Mesodermal cell (in vitro differentiated cells): ENCODE measurements at regions not wholly inside any gene's neighbourhood (a gene's known extent, or its start where the extent isn't known, plus 50 kb on each side); places are given as distances from the start of the nearest gene placed in this dataset.
"Not testable (repeated sequence)": the region's sequence is repeated elsewhere in the genome, so short reads cannot be mapped to it uniquely, and the experiment has no call there.

Experiments
- H3K27ac ChIP-seq: 2 replicates; pipeline ENCODE4 v1.7.0; 2013; ENCODE audit warnings: mild to moderate bottlenecking, low read depth, low read length, moderate library complexity; ENCODE audit not compliant: severe bottlenecking
- H3K36me3 ChIP-seq: 2 replicates; pipeline ENCODE4 v1.7.1; 2013; ENCODE audit warnings: mild to moderate bottlenecking, low read length, moderate library complexity; ENCODE audit not compliant: control insufficient read depth, insufficient read depth
- H3K4me1 ChIP-seq: one replicate; pipeline ENCODE4 v1.7.1; 2013; ENCODE audit warnings: mild to moderate bottlenecking, low read length; ENCODE audit not compliant: insufficient read depth, control insufficient read depth, poor library complexity, severe bottlenecking
- H3K4me3 ChIP-seq: 2 replicates; pipeline ENCODE4 v1.7.0; 2013; ENCODE audit warnings: low read length, control low read depth, mild to moderate bottlenecking; ENCODE audit not compliant: insufficient read depth, poor library complexity, severe bottlenecking; ENCODE audit errors: extremely low read depth
- H3K9me3 ChIP-seq: 2 replicates; pipeline ENCODE4 v1.7.1; 2013; ENCODE audit warnings: mild to moderate bottlenecking, low read length, moderate library complexity; ENCODE audit not compliant: control insufficient read depth
- WGBS, 2 experiments: methylation state at CpG; one replicate each; pipeline ENCODE4 v1.1.5; 2013; ENCODE audit warnings: missing lambda C conversion rate in 2 of 2; ENCODE audit not compliant: insufficient coverage in 2 of 2; 5-methylcytosine and 5-hydroxymethylcytosine counted together

DNA sequence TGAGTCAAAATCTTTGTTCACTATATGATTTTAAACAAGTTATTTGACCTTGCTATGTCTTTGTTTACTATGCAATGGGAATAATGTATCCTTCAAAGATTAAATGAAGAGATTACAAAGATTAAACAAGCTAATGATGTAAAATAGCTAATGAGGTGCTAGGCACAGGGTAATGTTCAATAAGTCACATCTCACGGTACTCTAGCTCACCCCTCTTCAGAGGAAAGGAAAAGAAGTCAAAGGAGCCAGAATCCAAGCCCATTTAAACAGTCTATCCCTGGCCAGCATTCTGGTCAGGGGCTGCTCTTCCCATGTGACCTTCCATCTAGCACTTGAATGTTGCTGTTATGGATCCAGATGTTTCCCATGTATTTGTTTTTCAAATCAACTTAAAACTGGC, 412.4 kb upstream of the CAMK1G start:
- H3K9me3 ChIP-seq: peaks cover 3% of the 10 kb centered on the region
- no peaks in the 10 kb centered on the region for H3K4me1 ChIP-seq
- H3K36me3 ChIP-seq: no peaks in the 10 kb centered on the region
- no CpG with 5 or more reads among the region's 1 CpG for WGBS, 2 experiments
- no peak overlapping the region for H3K4me3 ChIP-seq
- H3K27ac ChIP-seq: no peak overlapping the region

DNA sequence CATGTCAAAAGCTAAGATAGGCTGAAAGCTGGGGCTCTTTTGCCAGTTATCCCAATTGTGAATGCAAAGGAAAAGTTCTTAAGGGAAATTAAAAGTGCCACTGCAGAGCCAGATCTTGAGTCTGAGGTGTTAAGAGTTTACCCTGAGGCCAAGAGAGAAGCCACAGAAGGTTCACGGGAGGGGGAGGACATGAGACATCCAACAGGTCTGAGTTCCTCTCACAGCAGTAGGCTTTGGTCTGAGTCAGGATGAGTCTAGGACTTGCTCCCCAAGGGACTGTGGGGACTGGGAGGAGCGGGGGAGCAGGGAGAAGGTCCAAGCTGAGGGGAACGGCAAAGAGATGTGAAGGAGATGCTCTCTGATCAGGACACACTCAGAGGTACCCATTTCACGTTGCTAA, 411.2 kb upstream of the CAMK1G start:
- peaks cover 3% of the 10 kb centered on the region for H3K9me3 ChIP-seq
- 86 to 97% methylated on average over 4 of the region's 4 CpGs for WGBS, 2 experiments
- H3K4me3 ChIP-seq: no peak overlapping the region
- no peaks in the 10 kb centered on the region for H3K4me1 ChIP-seq
- no peaks in the 10 kb centered on the region for H3K36me3 ChIP-seq
- H3K27ac ChIP-seq: no peak overlapping the region

DNA sequence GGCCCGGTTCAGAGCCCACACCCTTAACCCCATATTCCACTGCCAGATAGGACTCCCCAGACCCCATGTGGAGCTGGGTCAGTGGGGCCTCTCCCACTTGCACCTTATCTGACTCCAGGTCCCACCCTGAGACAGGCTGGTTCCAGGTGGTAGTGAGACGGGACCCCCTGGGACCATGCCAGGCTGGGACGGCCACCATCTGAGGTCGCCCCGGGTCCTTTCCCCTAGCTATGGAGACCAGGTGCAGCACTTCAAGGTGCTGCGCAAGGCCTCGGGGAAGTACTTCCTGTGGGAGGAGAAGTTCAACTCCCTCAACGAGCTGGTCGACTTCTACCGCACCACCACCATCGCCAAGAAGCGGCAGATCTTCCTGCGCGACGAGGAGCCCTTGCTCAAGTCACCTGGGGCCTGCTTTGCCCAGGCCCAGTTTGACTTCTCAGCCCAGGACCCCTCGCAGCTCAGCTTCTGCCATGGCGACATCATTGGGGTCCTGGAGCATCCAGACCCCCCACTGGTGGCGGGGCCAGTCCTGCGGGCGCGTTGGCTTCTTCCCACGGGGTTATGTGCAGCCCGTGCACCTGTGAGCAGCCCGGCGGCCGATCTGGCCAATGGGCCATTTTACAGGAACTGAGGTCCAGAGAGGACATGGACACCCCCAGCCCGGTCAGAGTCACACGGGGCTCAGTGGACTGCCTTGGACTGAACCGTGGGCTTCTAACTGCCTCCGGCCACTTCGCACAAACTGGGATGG, 410.5 kb upstream of the CAMK1G start:
- not testable (repeated sequence) for H3K27ac ChIP-seq, H3K36me3 ChIP-seq, H3K4me3 ChIP-seq, H3K4me1 ChIP-seq, H3K9me3 ChIP-seq
- WGBS, 2 experiments: 88 to 91% methylated on average over 25 to 26 of the region's 31 CpGs

DNA sequence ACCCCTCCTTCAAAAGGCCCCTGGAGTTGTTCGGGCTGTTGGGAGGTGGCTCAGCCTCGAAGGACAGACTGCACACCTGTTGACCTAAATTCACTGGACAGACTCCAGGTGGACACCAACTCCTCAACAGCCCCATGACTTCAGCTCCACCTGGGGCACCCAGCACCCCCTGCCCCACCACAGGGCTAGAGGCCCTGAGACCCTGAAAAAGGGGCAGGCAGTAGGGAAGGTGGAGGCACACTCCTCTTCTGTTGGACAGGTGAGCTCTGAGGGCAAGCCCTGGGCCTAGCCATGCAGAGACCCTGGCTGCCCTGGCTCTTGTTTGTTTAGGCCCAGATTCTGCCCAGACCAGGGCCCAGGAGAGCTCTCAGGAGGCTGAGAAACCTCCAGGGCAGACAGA, 409.7 kb upstream of the CAMK1G start:
- not testable (repeated sequence) for H3K36me3 ChIP-seq, H3K4me3 ChIP-seq, H3K27ac ChIP-seq, H3K9me3 ChIP-seq, H3K4me1 ChIP-seq
- WGBS, 2 experiments: 82% methylated on average over 2 of the region's 2 CpGs; no CpG with 5 or more reads in 1 of the 2 experiments

DNA sequence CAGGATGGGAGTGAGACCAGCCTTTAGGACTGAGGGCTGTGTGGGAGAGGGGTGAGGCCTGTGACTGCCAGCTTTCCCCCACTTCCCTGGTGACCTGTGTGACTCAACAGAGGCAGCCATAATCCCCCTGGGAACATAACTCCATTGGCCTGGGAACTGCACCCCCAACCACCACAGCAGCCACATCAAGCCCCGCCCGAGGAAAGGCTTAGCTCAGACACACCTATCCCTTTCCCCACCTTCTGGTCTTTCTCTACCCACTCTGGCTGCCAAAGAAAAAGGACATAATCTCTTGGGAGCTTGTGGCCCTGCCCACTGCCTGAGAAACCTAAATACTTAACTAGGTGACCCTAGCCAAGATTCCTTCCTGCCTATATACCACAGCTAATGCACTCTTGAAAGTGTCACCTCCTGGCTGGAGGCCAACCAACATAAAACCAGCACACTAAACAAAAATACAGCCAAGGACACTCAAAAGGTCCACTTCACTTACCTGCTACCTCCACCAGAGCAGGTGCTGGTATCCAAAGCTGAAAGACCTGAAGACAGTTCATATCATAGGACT, 406.6 kb upstream of the CAMK1G start:
- 69 to 100% methylated on average over 1 to 2 of the region's 2 CpGs for WGBS, 2 experiments
- Histone ChIP-seq H3K27ac (no peak overlapping the region), H3K4me3 (no peak overlapping the region), H3K36me3 (no peaks in the 10 kb centered on the region), H3K9me3 (peaks cover 3% of the 10 kb centered on the region), H3K4me1 (no peaks in the 10 kb centered on the region)

DNA sequence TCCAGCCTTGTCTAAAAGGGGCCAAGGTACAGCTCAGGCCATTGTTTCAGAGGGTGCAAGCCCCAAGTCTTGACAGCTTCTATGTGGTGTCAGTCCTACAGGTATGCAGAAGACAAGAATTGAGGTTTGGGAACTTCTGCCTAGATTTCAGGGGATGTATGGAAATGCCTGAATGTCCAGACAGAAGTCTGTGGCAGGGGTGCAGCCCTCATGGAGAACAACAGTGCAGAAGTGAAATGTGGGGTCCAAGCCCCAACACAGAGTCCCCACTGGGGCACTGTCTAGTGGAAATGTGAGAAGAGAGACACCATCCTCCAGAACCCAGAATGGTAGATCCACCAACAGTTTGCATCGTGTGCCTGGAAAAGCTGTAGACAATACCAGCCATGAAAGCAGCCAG, 400.3 kb upstream of the CAMK1G start:
- 89 to 100% methylated on average over 1 of the region's 1 CpG for WGBS, 2 experiments
- Histone ChIP-seq H3K4me3 (no peak overlapping the region), H3K27ac (no peak overlapping the region), H3K4me1 (no peaks in the 10 kb centered on the region), H3K9me3 (peaks cover 6% of the 10 kb centered on the region), H3K36me3 (no peaks in the 10 kb centered on the region)

DNA sequence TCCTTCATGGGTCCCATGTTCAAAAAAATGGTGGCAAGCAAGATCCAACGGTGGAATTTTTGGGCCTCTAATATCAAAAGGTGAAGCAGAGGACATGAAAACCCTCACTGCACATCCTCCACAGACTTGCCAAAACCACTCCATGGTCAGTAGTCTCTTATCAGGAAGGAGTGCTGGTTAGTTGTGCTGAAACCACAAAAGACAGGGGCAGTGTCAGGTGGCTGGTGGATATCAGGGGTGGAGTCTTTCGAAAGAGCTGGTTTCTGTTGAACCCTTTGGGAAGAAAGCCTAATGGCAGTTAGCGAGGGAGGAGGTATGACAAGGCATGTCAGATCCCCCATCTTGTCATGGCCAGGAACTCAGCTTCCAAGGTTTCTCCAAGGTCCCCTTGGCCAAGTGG, 395.9 kb upstream of the CAMK1G start:
- 82 to 100% methylated on average over 1 to 3 of the region's 3 CpGs for WGBS, 2 experiments
- H3K4me3 ChIP-seq: no peak overlapping the region
- no peaks in the 10 kb centered on the region for H3K4me1 ChIP-seq
- no peak overlapping the region for H3K27ac ChIP-seq
- H3K9me3 ChIP-seq: peaks cover 6% of the 10 kb centered on the region
- H3K36me3 ChIP-seq: no peaks in the 10 kb centered on the region

DNA sequence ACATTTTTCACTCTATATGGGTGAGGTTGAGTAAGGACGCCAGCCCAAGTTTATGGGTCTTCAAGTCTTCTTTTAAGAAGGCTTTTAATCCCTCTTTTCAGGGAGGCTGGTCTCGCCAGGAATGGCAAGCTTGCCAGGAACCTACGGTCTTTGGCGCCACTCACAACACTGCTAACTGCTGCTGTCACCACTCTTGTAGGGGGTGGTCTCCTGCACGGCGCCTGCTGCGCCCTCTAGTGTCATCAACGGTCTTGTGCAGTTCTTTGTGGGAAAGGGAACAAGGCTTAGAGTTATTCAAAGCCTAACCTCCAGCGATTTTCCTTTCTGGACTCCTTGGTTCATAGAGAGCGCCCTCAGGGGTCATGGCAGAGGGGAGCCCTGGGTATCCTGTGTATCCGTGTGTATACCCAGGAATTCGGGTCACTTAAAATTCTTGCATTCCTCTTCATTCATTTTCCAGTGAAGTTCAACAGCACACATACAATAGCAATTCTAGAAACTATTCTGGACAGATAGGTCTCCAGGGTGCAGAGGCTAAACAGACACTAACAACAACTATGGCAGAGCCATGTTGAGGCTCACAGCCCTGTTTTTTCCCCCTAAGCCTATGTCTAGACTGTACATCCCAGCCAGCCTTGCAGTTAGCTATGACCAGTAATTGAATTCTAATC, 392.8 kb upstream of the CAMK1G start:
- peaks cover 9% of the 10 kb centered on the region for H3K9me3 ChIP-seq
- H3K36me3 ChIP-seq: no peaks in the 10 kb centered on the region
- no peak overlapping the region for H3K27ac ChIP-seq
- no peaks in the 10 kb centered on the region for H3K4me1 ChIP-seq
- 10 to 38% methylated on average over 4 to 6 of the region's 12 CpGs for WGBS, 2 experiments
- H3K4me3 ChIP-seq: no peak overlapping the region

DNA sequence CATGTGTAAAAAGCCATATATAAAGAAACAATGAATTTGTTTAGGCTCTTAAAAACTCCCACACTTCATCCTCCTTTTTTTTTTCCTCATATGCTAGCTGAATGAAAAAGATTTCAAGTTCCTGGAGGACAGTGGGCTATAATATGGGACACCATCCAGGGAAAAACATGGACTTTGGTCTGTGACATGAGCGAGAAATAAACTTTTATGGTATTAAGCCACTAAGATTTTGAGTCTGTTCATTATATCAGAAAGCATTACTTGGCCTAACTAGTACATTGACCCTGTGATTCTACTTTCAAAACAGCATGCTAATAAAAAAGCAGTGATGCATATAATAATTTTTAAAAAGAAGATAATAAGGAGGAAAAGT, 392.3 kb upstream of the CAMK1G start:
- Histone ChIP-seq H3K4me1 (no peaks in the 10 kb centered on the region), H3K9me3 (peaks cover 15% of the 10 kb centered on the region), H3K27ac (no peak overlapping the region), H3K36me3 (no peaks in the 10 kb centered on the region), H3K4me3 (no peak overlapping the region)
- WGBS, 2 experiments: no CpG with 5 or more reads among the region's 1 CpG

DNA sequence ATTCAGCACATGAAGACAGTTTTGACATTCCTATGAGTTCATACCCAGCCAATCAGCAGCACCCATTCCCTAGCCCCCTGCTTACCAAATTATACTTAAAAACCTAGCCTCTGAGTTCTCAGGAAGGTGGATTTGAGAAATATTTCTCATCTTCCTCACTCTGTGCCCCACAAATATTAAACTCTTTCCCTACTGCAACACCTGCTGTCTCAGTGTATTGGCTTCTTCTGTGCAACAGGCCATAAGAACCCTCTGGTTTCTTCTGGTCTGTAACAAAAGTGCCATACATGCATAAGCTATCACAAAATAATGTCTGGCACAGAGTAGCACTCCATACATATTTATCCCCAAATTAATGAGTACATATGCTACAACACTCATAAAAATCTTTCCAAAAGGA, 387.4 kb upstream of the CAMK1G start:
- no peaks in the 10 kb centered on the region for H3K36me3 ChIP-seq
- no peaks in the 10 kb centered on the region for H3K4me1 ChIP-seq
- H3K9me3 ChIP-seq: peaks cover 18% of the 10 kb centered on the region
- H3K4me3 ChIP-seq: no peak overlapping the region
- H3K27ac ChIP-seq: no peak overlapping the region
